Superior temporal gyrus (tissue), 1 donor: ENCODE measurements at regions not wholly inside any gene's neighbourhood (a gene's known extent, or its start where the extent isn't known, plus 50 kb on each side); places are given as distances from the start of the nearest gene placed in this dataset.

ENCODE experiments used
- DNase-seq: peaks from one replicate; pipeline ENCODE4 v3.0.0-alpha.2; 2016; ENCODE audit errors: extremely low spot score

- no peak for DNase-seq
Observed at GRCh38 chr10:34868589-34868988, 53.5 kb upstream of the PARD3 start.

DNA sequence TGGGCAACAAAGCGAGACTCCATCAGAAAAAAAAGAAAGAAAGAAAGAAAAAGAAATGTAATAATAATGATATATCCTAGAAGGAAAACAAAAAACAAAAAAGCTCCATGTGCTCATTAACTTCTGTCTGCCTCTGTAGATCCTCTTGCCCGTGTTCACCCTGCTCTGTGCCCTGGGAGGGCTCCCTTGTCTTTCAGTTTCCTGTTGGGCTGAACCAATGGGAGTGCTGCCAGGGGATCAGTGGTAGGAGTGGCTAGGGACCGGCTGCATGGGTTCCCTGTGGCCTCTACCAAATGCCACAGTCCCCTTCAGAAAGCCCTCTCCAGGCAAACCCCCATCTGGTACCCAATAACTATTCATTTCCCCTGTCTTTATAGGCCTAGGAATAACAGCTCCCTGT is 51.8 kb upstream of the PARD3 start:
- DNase-seq, result no peak
